H1 (cell line): ENCODE measurements at regions not wholly inside any gene's neighbourhood (a gene's known extent, or its start where the extent isn't known, plus 50 kb on each side); places are given as distances from the start of the nearest gene placed in this dataset.

Experiments used
- CTCF ChIP-seq, 3 experiments: IDR thresholded peaks; 1 replicate in 2 of 3; 2 replicates in 1 of 3; pipeline versions ENCODE4 v1.5.1 to v1.6.1; 2011; ENCODE audit warnings: low read length in 3 of 3, mild to moderate bottlenecking in 3 of 3, inconsistent platforms in 2 of 3, low read depth in 1 of 3, moderate library complexity in 1 of 3; ENCODE audit not compliant: insufficient read depth in 1 of 3; ENCODE audit errors: control extremely low read depth in 1 of 3
- EGR1 ChIP-seq: IDR thresholded peaks from 2 replicates; pipeline ENCODE4 v1.6.1; 2011; ENCODE audit warnings: low read depth, low read length, borderline replicate concordance
- EZH2 ChIP-seq: fragments of 200-600 bp; sonication (generic); IDR thresholded peaks from 2 replicates; pipeline ENCODE4 v1.7.1; 2012; ENCODE audit warnings: low read depth, mild to moderate bottlenecking, moderate library complexity, low read length, inconsistent platforms; ENCODE audit not compliant: severe bottlenecking
- MAX ChIP-seq: IDR thresholded peaks from 2 replicates; pipeline ENCODE4 v1.6.1; 2012; ENCODE audit warnings: inconsistent platforms
- SUZ12 ChIP-seq: fragments of 200-600 bp; sonication (generic); IDR thresholded peaks from 2 replicates; pipeline ENCODE4 v1.6.1; 2012; ENCODE audit warnings: mild to moderate bottlenecking, inconsistent platforms, low read length, moderate library complexity, mixed read lengths
- YY1 ChIP-seq: IDR thresholded peaks from 2 replicates; pipeline ENCODE4 v1.6.1; 2011; ENCODE audit warnings: low read depth, mild to moderate bottlenecking, low read length

- TF ChIP-seq EGR1 (no peak), MAX (no peak), CTCF (IDR thresholded peaks at IDR 0.05; ENCODE audit: control extremely low read depth in 1 of 3, insufficient read depth in 1 of 3, low read depth in 1 of 3, low read length in 3 of 3) (no peak), SUZ12 (no peak), EZH2 (no peak), YY1 (no peak)
These were observed 310.6 kb upstream of the ZMIZ1 start for GRCh38 chr10:78758176-78758575.
